ENCODE measurements at regions not wholly inside any gene's neighbourhood (a gene's known extent, or its start where the extent isn't known, plus 50 kb on each side); places are given as distances from the start of the nearest gene placed in this dataset.
A peak's percentile ranks its signal among the peaks of the same experiment; 100 is the strongest.

DNA sequence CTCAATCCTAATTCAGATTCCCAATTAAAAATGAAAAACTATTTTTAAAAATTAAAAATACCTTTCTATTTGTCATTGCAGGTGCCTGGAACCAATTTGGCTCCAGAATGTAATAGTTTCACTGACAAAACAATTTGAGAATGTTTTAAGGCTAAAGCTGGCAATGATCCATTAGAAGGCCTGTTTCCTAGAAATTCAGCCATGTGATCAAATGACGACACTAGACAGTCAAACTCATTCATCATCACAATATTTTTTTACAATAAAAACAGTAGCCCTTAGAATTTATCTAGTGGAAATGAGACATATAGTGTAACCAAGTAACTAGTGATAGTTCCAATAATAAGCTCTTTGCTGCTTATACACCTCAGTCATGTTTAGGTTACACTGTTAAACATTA lies 75.4 kb upstream of the MAP3K1 start:
- CTCF ChIA-PET, result no interaction called here
- intact Hi-C loops (cut with micrococcal nuclease; ENCODE audit: unreplicated experiment), result no loop called here
- Histone ChIP-seq H3K4me3 (ENCODE audit: low read depth, low read length, poor library complexity, severe bottlenecking) (no peak overlapping the region), H3K36me3 (ENCODE audit: insufficient read depth, low read length, poor library complexity, severe bottlenecking) (no peaks in the 10 kb centered on the region), H3K9me3 (ENCODE audit: low read depth, low read length, poor library complexity, severe bottlenecking) (no peaks in the 10 kb centered on the region), H3K27me3 (replicated peaks; ENCODE audit: insufficient read depth, low read depth, low read length, poor library complexity) (no peaks in the 10 kb centered on the region), H3K4me1 (ENCODE audit: insufficient read depth, low read length, poor library complexity, severe bottlenecking) (no peaks in the 10 kb centered on the region), H3K27ac (ENCODE audit: low read depth, low read length, poor library complexity, severe bottlenecking) (no peak overlapping the region)
- BruUV-seq (replicated peaks), result no TSS peak
- POLR2A ChIA-PET (ENCODE audit: low non-redundant PET), result no interaction called here
- TF ChIP-seq, protein P1, sequence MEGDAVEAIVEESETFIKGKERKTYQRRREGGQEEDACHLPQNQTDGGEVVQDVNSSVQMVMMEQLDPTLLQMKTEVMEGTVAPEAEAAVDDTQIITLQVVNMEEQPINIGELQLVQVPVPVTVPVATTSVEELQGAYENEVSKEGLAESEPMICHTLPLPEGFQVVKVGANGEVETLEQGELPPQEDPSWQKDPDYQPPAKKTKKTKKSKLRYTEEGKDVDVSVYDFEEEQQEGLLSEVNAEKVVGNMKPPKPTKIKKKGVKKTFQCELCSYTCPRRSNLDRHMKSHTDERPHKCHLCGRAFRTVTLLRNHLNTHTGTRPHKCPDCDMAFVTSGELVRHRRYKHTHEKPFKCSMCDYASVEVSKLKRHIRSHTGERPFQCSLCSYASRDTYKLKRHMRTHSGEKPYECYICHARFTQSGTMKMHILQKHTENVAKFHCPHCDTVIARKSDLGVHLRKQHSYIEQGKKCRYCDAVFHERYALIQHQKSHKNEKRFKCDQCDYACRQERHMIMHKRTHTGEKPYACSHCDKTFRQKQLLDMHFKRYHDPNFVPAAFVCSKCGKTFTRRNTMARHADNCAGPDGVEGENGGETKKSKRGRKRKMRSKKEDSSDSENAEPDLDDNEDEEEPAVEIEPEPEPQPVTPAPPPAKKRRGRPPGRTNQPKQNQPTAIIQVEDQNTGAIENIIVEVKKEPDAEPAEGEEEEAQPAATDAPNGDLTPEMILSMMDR (conservative IDR thresholded peaks at IDR 0.05; ENCODE audit: low read depth, low read length), result no peak
- no peak for TF ChIP-seq EZH2 (IDR thresholded peaks at IDR 0.05; ENCODE audit: borderline replicate concordance, low read depth, low read length, poor library complexity, severe bottlenecking)
- no peak for DNase-seq (ENCODE audit: low spot score)

DNA sequence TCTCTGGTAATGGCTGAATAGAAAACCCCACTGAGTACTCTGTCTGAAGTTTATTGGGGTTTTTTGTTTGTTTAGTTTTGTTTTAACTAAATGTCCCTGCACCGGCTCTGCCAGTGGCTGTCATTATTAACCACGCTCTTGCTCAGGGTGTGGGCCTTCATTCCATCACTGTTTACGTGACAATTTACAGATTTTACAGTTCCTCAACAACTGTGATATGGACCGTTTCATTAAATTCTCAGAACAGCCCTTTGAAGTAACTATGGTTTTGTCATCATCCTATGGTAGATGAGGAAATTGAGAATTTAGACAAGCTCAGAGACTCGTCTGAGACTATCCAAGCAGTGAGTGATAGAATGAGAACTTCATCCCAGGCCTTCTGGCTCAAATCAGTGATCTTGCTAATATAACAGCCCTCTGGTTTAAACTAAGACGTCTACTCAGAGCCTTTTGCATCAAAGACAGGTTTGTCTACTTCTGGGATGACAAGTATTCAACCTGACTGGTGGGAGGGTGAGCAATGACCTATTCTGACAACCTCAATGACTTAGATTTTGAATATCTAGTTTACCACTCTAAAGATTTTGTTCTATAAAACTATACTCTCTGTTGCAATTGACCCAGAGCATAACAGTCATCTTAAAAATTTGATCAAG lies 77.3 kb upstream of the MAP3K1 start:
- Histone ChIP-seq H3K4me3 (ENCODE audit: low read depth, low read length, poor library complexity, severe bottlenecking) (no peak overlapping the region), H3K9me3 (ENCODE audit: low read depth, low read length, poor library complexity, severe bottlenecking) (no peaks in the 10 kb centered on the region), H3K4me1 (ENCODE audit: insufficient read depth, low read length, poor library complexity, severe bottlenecking) (no peaks in the 10 kb centered on the region), H3K27me3 (replicated peaks; ENCODE audit: insufficient read depth, low read depth, low read length, poor library complexity) (no peaks in the 10 kb centered on the region), H3K36me3 (ENCODE audit: insufficient read depth, low read length, poor library complexity, severe bottlenecking) (no peaks in the 10 kb centered on the region), H3K27ac (ENCODE audit: low read depth, low read length, poor library complexity, severe bottlenecking) (no peak overlapping the region)
- POLR2A ChIA-PET (ENCODE audit: low non-redundant PET), result no interaction called here
- DNase-seq (ENCODE audit: low spot score), result no peak
- CTCF ChIA-PET, result no interaction called here
- no TSS peak for BruUV-seq (replicated peaks)
- TF ChIP-seq, protein P1 (conservative IDR thresholded peaks at IDR 0.05; ENCODE audit: low read depth, low read length), result no peak
- TF ChIP-seq EZH2 (IDR thresholded peaks at IDR 0.05; ENCODE audit: borderline replicate concordance, low read depth, low read length, poor library complexity, severe bottlenecking), result no peak
- intact Hi-C loops (cut with micrococcal nuclease; ENCODE audit: unreplicated experiment), result no loop called here

DNA sequence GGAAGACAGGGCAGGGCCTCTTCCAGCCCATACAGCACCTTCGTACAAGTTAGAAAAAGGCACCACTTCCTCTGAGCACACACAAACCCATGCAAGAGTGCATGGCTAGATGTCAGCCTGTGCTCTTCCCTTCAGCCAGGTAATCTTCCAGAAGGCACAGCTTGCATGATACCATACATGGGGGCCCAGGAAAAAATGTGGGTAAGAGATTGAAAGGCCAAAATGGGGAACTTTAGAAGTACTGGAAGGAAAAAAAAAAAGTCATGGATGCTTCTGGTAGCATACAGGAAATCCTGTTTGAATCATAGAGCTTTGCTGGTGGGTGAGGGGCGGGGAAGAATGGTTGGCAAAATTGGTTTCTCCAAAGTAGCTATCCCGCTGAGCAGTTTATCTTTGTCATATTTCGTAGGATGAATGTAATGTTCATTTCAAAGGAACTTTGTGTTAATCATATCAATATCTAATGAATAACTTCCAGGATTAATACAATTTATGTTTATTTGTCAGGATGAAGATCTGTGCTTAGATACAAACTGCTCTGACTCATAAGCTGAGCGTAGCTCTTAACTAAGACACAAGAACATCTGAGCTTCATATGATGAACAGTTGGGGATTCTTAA lies 78.2 kb upstream of the MAP3K1 start:
- Histone ChIP-seq H3K9me3 (ENCODE audit: low read depth, low read length, poor library complexity, severe bottlenecking) (no peaks in the 10 kb centered on the region), H3K27me3 (replicated peaks; ENCODE audit: insufficient read depth, low read depth, low read length, poor library complexity) (no peaks in the 10 kb centered on the region), H3K4me3 (ENCODE audit: low read depth, low read length, poor library complexity, severe bottlenecking) (no peak overlapping the region), H3K4me1 (ENCODE audit: insufficient read depth, low read length, poor library complexity, severe bottlenecking) (no peaks in the 10 kb centered on the region), H3K36me3 (ENCODE audit: insufficient read depth, low read length, poor library complexity, severe bottlenecking) (no peaks in the 10 kb centered on the region), H3K27ac (ENCODE audit: low read depth, low read length, poor library complexity, severe bottlenecking) (no peak overlapping the region)
- intact Hi-C loops (cut with micrococcal nuclease; ENCODE audit: unreplicated experiment), result no loop called here
- ChIA-PET POLR2A (ENCODE audit: low non-redundant PET) (no interaction called here), CTCF (no interaction called here)
- TF ChIP-seq EZH2 (IDR thresholded peaks at IDR 0.05; ENCODE audit: borderline replicate concordance, low read depth, low read length, poor library complexity, severe bottlenecking), result no peak
- DNase-seq (ENCODE audit: low spot score), result peak; percentile 15
- BruUV-seq (replicated peaks), result no TSS peak
